Spleen (tissue), 11 donors: ENCODE measurements at regions not wholly inside any gene's neighbourhood (a gene's known extent, or its start where the extent isn't known, plus 50 kb on each side); places are given as distances from the start of the nearest gene placed in this dataset.

Experiments
- DNase-seq: peaks from one replicate; pipeline ENCODE4 v3.0.0-alpha.2; 2020
- H3K27ac ChIP-seq, 8 donors: fragments of 200-600 bp; sonication (generic) in 7 of 8; 1 replicate in 4 of 8; 2 replicates in 4 of 8; pipeline versions ENCODE4 v1.5.0 to v1.8.0; 2016 to 2021; ENCODE audit warnings: inconsistent platforms in 4 of 8, mild to moderate bottlenecking in 4 of 8, moderate library complexity in 1 of 8
- H3K27me3 ChIP-seq, 7 donors: fragments of 200-600 bp; sonication (generic) in 6 of 7; replicated peaks in 1 of 7; 1 replicate in 4 of 7; 2 replicates in 3 of 7; pipeline versions ENCODE4 v1.5.0 to v1.8.0; 2016 to 2021; ENCODE audit warnings: inconsistent platforms in 3 of 7, mild to moderate bottlenecking in 1 of 7
- H3K36me3 ChIP-seq, 6 donors: fragments of 200-600 bp; sonication (generic) in 5 of 6; 1 replicate in 4 of 6; 2 replicates in 2 of 6; pipeline versions ENCODE4 v1.5.0 to v1.8.0; 2016 to 2021; ENCODE audit warnings: inconsistent platforms in 2 of 6
- H3K4me1 ChIP-seq, 6 donors: fragments of 200-600 bp; sonication (generic) in 5 of 6; 1 replicate in 3 of 6; 2 replicates in 3 of 6; pipeline versions ENCODE4 v1.5.0 to v1.8.0; 2016 to 2021; ENCODE audit warnings: inconsistent platforms in 3 of 6
- H3K4me3 ChIP-seq, 8 donors: fragments of 200-600 bp; sonication (generic) in 7 of 8; 1 replicate in 4 of 8; 2 replicates in 4 of 8; pipeline versions ENCODE4 v1.5.0 to v1.8.0; 2016 to 2021; ENCODE audit warnings: inconsistent platforms in 4 of 8, mild to moderate bottlenecking in 4 of 8, moderate library complexity in 2 of 8
- H3K9me3 ChIP-seq, 8 donors: fragments of 200-600 bp; sonication (generic) in 7 of 8; 1 replicate in 4 of 8; 2 replicates in 4 of 8; pipeline versions ENCODE4 v1.5.0 to v1.8.0; 2016 to 2021; ENCODE audit warnings: inconsistent platforms in 4 of 8
- POLR2A ChIP-seq, 3 donors: fragments of 450-650 bp; IDR thresholded peaks; one replicate each; pipeline ENCODE4 v1.5.1; 2017; ENCODE audit warnings: antibody characterized with exemption in 3 of 3, mild to moderate bottlenecking in 1 of 3
- POLR2AphosphoS5 ChIP-seq, 3 donors: sonication (generic); formaldehyde crosslinking; IDR thresholded peaks; one replicate each; pipeline ENCODE4 v1.5.1; 2017; ENCODE audit warnings: antibody characterized with exemption in 3 of 3
- WGBS, 5 donors: extraction: QIAGEN DNeasy Blood & Tissue Kit in 3 of 5; methylation state at CpG; one replicate each; pipeline versions ENCODE4 v1.1.5 to v1.1.7; 2013 to 2018; 5-methylcytosine and 5-hydroxymethylcytosine counted together
- intact Hi-C: fragments of 100-400 bp; cut with DNase I; formaldehyde crosslinking; loops from one replicate; pipeline ENCODE4 v1.15.0; 2023; ENCODE audit warnings: low total_unique reads
- TF ChIP-seq, protein P1 (sequence below), 11 experiments: fragments of 200-600 bp in 7 of 11; fragments of 450-650 bp in 4 of 11; sonication (generic) in 4 of 11; IDR thresholded peaks in 8 of 11; conservative IDR thresholded peaks in 3 of 11; 1 replicate in 7 of 11; 2 replicates in 4 of 11; pipeline versions ENCODE4 v1.4.0 to v1.8.0; 2016 to 2021; ENCODE audit warnings: antibody characterized with exemption in 11 of 11, inconsistent platforms in 4 of 11, mild to moderate bottlenecking in 1 of 11
- donor health status: healthy with polysubstance abuse.
- donor health status: DM: no; HTN: no; CAD: no; lungs with moderate emphysema.
- donor health status: DM: no; HTN: no; CAD: no.
- donor health status: Bipolar disorder and iron deficiency.
- donor health status: healthy.
- donor health status: DM: no; HTN: no; CAD: no.
- donor health status: DM: yes; HTN: yes; CAD: no.

DNA sequence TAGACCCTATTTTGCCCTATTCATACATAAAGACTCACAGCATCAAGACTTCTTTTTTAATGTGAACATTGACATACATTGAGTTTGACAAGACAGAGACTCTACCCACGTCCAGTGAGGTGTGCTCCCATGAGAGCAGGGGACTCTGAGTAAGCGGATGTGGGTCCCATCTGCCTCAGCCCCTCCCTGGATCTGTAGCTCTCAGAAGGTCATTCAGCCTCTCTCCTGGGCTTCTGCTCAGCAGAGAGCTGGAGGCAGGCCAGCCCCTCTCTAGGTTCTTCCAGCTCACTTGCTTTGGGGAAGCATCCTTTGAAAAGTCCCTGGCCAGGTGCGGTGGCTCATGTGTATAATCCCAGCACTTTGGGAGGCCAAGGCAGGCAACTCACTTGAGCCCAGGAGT lies 146.9 kb upstream of the ZMIZ1 start:
- peak; percentile 35 for DNase-seq
- peaks cover 0 to 4% (median 0%) of the 10 kb centered on the region in 7 donors for H3K27me3 ChIP-seq
- H3K4me3 ChIP-seq: no peak overlapping the region
- 83 to 91% (median 89%) methylated on average over 2 to 3 of the region's 3 CpGs for WGBS, 5 donors
- intact Hi-C loops: no loop called here
- H3K4me1 ChIP-seq: peaks cover 0 to 6% (median 1%) of the 10 kb centered on the region in 6 donors
- H3K36me3 ChIP-seq: no peaks in the 10 kb centered on the region
- TF ChIP-seq POLR2AphosphoS5 (IDR thresholded peaks at IDR 0.05) (no peak), POLR2A (IDR thresholded peaks at IDR 0.05) (no peak)
- TF ChIP-seq, protein P1, sequence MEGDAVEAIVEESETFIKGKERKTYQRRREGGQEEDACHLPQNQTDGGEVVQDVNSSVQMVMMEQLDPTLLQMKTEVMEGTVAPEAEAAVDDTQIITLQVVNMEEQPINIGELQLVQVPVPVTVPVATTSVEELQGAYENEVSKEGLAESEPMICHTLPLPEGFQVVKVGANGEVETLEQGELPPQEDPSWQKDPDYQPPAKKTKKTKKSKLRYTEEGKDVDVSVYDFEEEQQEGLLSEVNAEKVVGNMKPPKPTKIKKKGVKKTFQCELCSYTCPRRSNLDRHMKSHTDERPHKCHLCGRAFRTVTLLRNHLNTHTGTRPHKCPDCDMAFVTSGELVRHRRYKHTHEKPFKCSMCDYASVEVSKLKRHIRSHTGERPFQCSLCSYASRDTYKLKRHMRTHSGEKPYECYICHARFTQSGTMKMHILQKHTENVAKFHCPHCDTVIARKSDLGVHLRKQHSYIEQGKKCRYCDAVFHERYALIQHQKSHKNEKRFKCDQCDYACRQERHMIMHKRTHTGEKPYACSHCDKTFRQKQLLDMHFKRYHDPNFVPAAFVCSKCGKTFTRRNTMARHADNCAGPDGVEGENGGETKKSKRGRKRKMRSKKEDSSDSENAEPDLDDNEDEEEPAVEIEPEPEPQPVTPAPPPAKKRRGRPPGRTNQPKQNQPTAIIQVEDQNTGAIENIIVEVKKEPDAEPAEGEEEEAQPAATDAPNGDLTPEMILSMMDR (IDR thresholded peaks at IDR 0.05 in 8 of 11, conservative IDR thresholded peaks at IDR 0.05 in 3 of 11): no peak
- no peaks in the 10 kb centered on the region for H3K9me3 ChIP-seq
- no peak overlapping the region for H3K27ac ChIP-seq

DNA sequence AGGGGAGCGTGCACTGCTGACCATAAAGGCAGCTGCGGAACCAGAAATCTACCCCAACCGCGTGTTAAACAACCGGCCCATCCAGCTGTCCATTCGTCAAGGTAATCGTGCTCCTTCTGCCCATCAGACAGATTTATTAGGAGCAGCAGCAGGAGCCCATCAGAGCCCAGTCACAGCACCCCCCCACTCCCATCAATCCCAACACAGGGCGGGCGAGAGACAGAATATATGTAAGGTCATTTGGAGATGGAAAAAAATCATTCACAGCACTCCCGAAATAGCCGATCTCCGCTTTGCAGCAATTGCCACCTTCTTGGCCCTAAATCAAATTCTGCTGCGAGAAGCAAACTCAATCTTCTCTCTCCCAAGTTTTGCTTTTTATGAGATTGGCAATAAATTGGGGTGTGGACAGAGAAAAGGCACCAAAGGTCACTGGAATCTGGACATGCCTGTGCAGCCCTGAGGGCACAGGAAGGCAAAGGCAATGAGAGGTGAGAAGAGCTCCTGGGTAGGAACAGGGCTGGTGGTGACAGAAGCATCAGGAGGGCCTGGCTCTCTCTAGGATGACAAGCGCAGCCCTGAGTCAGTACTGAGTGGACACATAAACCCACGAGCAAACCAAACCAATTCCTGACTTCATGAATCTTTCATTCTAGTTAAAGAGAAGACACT lies 145.0 kb upstream of the ZMIZ1 start:
- intact Hi-C loops: no loop called here
- TF ChIP-seq, protein P1 (IDR thresholded peaks at IDR 0.05 in 8 of 11, conservative IDR thresholded peaks at IDR 0.05 in 3 of 11): no peak
- TF ChIP-seq POLR2AphosphoS5 (IDR thresholded peaks at IDR 0.05) (no peak), POLR2A (IDR thresholded peaks at IDR 0.05) (no peak)
- Histone ChIP-seq H3K27ac (no peak overlapping the region), H3K9me3 (no peaks in the 10 kb centered on the region), H3K27me3 (peaks cover 0 to 4% (median 0%) of the 10 kb centered on the region in 7 donors), H3K4me3 (no peak overlapping the region), H3K36me3 (no peaks in the 10 kb centered on the region), H3K4me1 (no peaks in the 10 kb centered on the region)
- 87 to 95% (median 88%) methylated on average over 11 to 15 of the region's 15 CpGs for WGBS, 5 donors
- DNase-seq: no peak

DNA sequence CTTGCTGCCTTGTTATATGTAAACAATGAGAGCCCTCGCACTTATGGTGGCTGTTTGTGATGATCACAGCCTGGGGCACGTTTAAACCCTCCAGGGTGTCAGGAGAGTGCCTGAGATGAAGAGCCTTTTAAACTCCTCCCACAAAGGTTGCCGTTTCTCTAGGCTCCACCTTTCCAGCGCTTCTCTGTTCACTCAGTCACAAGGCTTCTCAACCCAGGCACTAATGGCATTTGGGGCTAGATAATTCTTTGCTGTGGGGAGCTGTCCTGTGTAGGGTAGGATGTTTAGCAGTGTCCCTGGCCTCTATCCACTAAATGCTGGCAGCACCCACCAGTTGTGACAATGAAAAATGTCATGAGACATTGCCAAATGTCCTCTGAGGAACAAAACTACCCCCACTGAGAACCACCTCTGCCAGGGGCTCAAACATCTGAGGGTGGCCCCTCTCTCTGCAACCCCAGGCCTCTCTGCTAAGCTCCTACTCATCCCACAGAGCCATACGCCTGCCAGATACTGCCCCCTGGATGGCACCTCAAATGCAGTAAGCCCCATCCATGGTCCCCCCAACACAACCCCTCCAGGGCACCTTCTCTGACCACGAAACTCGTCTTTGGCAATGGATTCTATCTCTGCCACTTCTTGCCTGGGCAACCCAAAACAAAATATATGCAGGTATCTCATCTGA lies 144.3 kb upstream of the ZMIZ1 start:
- Histone ChIP-seq H3K4me3 (no peak overlapping the region), H3K27me3 (peaks cover 0 to 4% (median 0%) of the 10 kb centered on the region in 7 donors), H3K27ac (no peak overlapping the region), H3K36me3 (no peaks in the 10 kb centered on the region), H3K9me3 (no peaks in the 10 kb centered on the region), H3K4me1 (no peaks in the 10 kb centered on the region)
- TF ChIP-seq POLR2A (IDR thresholded peaks at IDR 0.05) (no peak), POLR2AphosphoS5 (IDR thresholded peaks at IDR 0.05) (no peak)
- WGBS, 5 donors: 74 to 88% (median 77%) methylated on average over 5 to 7 of the region's 7 CpGs
- peak; percentile 24 for DNase-seq
- intact Hi-C loops: no loop called here

DNA sequence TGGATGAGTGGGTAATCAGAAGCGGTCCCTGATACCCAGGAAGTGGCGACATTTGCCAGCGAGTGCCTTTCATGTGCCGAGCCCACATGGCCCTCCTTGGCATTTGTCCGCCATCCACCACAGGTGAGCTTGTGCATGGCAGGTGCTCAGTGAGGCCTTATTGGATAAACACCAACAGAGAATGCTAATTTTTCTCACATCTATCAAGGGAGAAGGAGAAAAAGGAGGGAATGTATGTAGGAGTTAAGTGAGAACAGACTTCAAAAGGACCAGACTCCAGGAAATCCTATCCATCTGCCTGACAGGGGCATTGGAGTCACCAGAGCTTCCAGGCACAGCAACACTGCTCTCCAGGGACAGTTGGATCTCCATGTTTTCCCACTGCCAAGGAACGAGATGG lies 143.5 kb upstream of the ZMIZ1 start:
- peak; percentile 54 for DNase-seq
- Histone ChIP-seq H3K4me3 (no peak overlapping the region), H3K27ac (no peak overlapping the region), H3K9me3 (no peaks in the 10 kb centered on the region), H3K36me3 (no peaks in the 10 kb centered on the region), H3K27me3 (peaks cover 0 to 4% (median 0%) of the 10 kb centered on the region in 7 donors), H3K4me1 (no peaks in the 10 kb centered on the region)
- WGBS, 5 donors: 89 to 95% (median 91%) methylated on average over 6 of the region's 6 CpGs
- intact Hi-C loops: no loop called here
- TF ChIP-seq, protein P1 (IDR thresholded peaks at IDR 0.05 in 8 of 11, conservative IDR thresholded peaks at IDR 0.05 in 3 of 11): no peak
- TF ChIP-seq POLR2AphosphoS5 (IDR thresholded peaks at IDR 0.05): no peak
- TF ChIP-seq POLR2A (IDR thresholded peaks at IDR 0.05): no peak
